GDM1 (cell line): ENCODE measurements at regions not wholly inside any gene's neighbourhood (a gene's known extent, or its start where the extent isn't known, plus 50 kb on each side); places are given as distances from the start of the nearest gene placed in this dataset.

Source experiments
- DNase-seq: peaks from one replicate; lab custom pipeline; 2025; lab: John Stamatoyannopoulos, UW

- DNase-seq = no peak
Measured at GRCh38 chr21:41565550-41565949, 57.6 kb upstream of the TMPRSS2 start.

GRCh38 chr21:41564871-41565274 lies 56.9 kb upstream of the TMPRSS2 start:
- DNase-seq = no peak

- no peak for DNase-seq
Measured at GRCh38 chr21:41562101-41563000, 54.4 kb upstream of the TMPRSS2 start.

- DNase-seq = no peak
Measured at GRCh38 chr21:41561701-41562100, 53.7 kb upstream of the TMPRSS2 start.

DNA sequence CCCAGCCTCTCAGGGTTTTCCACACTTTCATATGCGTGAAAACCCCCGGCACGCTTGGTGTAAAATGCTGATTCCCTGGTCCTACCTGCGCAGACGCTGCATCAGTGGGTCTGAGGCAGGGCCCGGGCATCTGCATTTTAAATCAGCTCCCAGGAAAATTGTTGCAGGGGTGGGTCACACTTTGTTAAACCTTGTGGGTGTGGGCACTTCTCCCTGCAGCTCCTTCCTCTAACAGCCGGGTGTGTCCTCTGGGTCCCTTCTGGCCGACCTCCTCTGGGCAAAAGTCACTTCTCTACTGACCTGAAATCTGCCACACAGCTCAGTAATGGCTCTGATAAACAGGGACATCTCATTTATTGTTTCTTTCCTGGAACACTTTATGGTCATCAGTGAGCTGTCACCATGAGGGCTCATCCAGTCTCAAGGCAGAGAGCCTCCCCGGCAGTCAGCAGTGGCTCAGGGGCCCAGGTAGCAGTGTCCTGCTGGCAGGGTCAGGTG lies 52.8 kb upstream of the TMPRSS2 start:
- no peak for DNase-seq

- DNase-seq = no peak
Measured at GRCh38 chr21:41559658-41560631, 52.0 kb upstream of the TMPRSS2 start.

DNA sequence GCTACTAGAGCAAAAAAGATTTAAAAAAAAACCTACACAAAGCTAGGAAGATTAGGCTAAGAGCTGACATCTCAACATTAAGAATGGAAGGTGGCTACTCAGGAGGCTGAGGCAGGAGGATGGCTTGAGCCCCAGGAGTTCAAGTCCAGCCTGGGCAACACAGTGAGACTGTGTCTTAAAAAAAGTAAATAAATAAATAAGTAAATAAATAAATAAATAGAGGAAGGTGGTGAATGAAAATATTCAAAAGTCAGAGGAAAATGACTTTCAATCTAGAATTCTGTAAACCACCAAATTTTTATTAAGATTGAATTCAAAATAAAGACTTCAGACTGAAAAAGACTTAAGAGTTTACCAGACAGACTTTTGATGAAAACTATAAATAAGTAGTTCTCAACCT lies 50.9 kb upstream of the TMPRSS2 start:
- DNase-seq = no peak

GRCh38 chr21:41557884-41558283 lies 49.9 kb upstream of the TMPRSS2 start:
- DNase-seq = no peak
